ENCODE measurements at regions not wholly inside any gene's neighbourhood (a gene's known extent, or its start where the extent isn't known, plus 50 kb on each side); places are given as distances from the start of the nearest gene placed in this dataset.

DNA sequence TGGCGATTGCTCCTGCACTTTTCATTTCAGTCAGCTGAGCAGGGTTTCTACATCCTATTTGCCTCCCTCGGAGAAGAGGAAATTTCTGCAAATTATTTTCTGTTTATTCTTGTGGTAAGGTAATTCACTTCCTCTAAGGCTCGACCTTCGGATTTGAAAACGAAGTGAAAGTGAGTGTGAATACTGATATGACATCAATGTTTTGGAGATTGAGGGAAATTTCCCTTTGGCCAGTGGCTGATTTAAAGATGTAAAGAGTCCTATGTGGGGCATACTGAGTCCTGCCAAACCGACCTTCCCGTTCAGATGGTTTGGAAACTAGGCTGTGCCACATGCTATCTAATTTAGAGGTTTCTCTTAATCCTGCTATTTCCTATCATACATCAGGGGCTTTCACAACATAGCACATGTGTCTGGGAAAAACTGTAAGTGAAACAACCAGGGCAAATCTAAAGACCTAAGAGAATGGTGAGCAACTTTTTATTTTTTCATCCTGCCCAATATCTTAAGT, 112.3 kb downstream of the POSTN start:
- TF ChIP-seq EZH2 (IDR thresholded peaks at IDR 0.05) (no peak), SP1 (IDR thresholded peaks at IDR 0.05; ENCODE audit: low read depth) (no peak), POLR2A (IDR thresholded peaks at IDR 0.05; ENCODE audit: borderline replicate concordance, extremely low read depth, insufficient read depth, insufficient read length) (no peak), POLR2AphosphoS5 (IDR thresholded peaks at IDR 0.05; ENCODE audit: low read depth, low read length) (no peak), ELF1 (IDR thresholded peaks at IDR 0.05; ENCODE audit: borderline replicate concordance, low read depth) (no peak), EGR1 (IDR thresholded peaks at IDR 0.05; ENCODE audit: low read depth) (no peak)
- TF ChIP-seq, protein P1, sequence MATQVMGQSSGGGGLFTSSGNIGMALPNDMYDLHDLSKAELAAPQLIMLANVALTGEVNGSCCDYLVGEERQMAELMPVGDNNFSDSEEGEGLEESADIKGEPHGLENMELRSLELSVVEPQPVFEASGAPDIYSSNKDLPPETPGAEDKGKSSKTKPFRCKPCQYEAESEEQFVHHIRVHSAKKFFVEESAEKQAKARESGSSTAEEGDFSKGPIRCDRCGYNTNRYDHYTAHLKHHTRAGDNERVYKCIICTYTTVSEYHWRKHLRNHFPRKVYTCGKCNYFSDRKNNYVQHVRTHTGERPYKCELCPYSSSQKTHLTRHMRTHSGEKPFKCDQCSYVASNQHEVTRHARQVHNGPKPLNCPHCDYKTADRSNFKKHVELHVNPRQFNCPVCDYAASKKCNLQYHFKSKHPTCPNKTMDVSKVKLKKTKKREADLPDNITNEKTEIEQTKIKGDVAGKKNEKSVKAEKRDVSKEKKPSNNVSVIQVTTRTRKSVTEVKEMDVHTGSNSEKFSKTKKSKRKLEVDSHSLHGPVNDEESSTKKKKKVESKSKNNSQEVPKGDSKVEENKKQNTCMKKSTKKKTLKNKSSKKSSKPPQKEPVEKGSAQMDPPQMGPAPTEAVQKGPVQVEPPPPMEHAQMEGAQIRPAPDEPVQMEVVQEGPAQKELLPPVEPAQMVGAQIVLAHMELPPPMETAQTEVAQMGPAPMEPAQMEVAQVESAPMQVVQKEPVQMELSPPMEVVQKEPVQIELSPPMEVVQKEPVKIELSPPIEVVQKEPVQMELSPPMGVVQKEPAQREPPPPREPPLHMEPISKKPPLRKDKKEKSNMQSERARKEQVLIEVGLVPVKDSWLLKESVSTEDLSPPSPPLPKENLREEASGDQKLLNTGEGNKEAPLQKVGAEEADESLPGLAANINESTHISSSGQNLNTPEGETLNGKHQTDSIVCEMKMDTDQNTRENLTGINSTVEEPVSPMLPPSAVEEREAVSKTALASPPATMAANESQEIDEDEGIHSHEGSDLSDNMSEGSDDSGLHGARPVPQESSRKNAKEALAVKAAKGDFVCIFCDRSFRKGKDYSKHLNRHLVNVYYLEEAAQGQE (IDR thresholded peaks at IDR 0.05; ENCODE audit: low read depth) = no peak
- TF ChIP-seq, protein P2, sequence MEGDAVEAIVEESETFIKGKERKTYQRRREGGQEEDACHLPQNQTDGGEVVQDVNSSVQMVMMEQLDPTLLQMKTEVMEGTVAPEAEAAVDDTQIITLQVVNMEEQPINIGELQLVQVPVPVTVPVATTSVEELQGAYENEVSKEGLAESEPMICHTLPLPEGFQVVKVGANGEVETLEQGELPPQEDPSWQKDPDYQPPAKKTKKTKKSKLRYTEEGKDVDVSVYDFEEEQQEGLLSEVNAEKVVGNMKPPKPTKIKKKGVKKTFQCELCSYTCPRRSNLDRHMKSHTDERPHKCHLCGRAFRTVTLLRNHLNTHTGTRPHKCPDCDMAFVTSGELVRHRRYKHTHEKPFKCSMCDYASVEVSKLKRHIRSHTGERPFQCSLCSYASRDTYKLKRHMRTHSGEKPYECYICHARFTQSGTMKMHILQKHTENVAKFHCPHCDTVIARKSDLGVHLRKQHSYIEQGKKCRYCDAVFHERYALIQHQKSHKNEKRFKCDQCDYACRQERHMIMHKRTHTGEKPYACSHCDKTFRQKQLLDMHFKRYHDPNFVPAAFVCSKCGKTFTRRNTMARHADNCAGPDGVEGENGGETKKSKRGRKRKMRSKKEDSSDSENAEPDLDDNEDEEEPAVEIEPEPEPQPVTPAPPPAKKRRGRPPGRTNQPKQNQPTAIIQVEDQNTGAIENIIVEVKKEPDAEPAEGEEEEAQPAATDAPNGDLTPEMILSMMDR (IDR thresholded peaks at IDR 0.05 in 2 of 3, conservative IDR thresholded peaks at IDR 0.05 in 1 of 3; ENCODE audit: borderline replicate concordance in 1 of 3, insufficient read depth in 1 of 3, low read depth in 2 of 3, low read length in 2 of 3) = no peak
- TF ChIP-seq, protein P3, sequence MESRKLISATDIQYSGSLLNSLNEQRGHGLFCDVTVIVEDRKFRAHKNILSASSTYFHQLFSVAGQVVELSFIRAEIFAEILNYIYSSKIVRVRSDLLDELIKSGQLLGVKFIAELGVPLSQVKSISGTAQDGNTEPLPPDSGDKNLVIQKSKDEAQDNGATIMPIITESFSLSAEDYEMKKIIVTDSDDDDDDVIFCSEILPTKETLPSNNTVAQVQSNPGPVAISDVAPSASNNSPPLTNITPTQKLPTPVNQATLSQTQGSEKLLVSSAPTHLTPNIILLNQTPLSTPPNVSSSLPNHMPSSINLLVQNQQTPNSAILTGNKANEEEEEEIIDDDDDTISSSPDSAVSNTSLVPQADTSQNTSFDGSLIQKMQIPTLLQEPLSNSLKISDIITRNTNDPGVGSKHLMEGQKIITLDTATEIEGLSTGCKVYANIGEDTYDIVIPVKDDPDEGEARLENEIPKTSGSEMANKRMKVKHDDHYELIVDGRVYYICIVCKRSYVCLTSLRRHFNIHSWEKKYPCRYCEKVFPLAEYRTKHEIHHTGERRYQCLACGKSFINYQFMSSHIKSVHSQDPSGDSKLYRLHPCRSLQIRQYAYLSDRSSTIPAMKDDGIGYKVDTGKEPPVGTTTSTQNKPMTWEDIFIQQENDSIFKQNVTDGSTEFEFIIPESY (IDR thresholded peaks at IDR 0.05; ENCODE audit: extremely low read depth, insufficient replicate concordance, low read length) = no peak

Measured in HCT116 (cell line).